GM13976 (cell line): ENCODE measurements at regions not wholly inside any gene's neighbourhood (a gene's known extent, or its start where the extent isn't known, plus 50 kb on each side); places are given as distances from the start of the nearest gene placed in this dataset.

Source experiments
- DNase-seq: peaks from one replicate; pipeline ENCODE4 v3.0.0; 2012; ENCODE audit warnings: low spot score
- in situ Hi-C: fragments of 300-500 bp; cut with MboI; formaldehyde crosslinking; loops from one replicate; pipeline ENCODE4 v1.12.0; 2022; ENCODE audit warnings: low sequenced_read_pairs, mixed read lengths, inconsistent platforms; ENCODE audit not compliant: unreplicated experiment
- TF ChIP-seq, protein P1 (sequence below): IDR thresholded peaks from 2 replicates; pipeline ENCODE4 v1.5.1; 2012; ENCODE audit warnings: borderline replicate concordance, mild to moderate bottlenecking; ENCODE audit not compliant: insufficient read depth; ENCODE audit errors: extremely low read depth, missing control alignments, control extremely low read depth

DNA sequence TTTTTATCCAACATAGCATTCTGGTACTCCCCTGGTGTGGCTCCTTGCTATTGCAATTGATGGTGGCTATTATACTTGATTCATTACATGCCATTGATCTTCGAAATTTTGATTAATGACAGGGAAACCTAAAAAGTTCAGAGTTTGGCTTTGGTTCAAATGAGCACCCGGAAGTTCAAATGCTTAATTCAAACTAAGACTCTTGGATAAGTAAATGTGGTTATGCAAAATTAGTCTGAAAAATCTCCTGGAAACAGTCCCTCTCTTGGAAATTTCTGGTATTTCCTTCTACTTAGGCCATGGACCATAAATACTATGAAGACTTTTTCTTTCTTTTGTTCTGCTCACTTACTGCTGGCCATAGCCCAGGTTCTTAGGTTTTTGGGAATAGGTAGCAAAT, 65.3 kb upstream of the SMIM21 start:
- TF ChIP-seq, protein P1, sequence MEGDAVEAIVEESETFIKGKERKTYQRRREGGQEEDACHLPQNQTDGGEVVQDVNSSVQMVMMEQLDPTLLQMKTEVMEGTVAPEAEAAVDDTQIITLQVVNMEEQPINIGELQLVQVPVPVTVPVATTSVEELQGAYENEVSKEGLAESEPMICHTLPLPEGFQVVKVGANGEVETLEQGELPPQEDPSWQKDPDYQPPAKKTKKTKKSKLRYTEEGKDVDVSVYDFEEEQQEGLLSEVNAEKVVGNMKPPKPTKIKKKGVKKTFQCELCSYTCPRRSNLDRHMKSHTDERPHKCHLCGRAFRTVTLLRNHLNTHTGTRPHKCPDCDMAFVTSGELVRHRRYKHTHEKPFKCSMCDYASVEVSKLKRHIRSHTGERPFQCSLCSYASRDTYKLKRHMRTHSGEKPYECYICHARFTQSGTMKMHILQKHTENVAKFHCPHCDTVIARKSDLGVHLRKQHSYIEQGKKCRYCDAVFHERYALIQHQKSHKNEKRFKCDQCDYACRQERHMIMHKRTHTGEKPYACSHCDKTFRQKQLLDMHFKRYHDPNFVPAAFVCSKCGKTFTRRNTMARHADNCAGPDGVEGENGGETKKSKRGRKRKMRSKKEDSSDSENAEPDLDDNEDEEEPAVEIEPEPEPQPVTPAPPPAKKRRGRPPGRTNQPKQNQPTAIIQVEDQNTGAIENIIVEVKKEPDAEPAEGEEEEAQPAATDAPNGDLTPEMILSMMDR = no peak
- DNase-seq = no peak
- in situ Hi-C loops = loop anchor here (25.0 kb wide), 1 partner anchor 831 kb away; no protein-coding TSS in a partner anchor

- DNase-seq = no peak
- in situ Hi-C loops = loop anchor here (25.0 kb wide), 1 partner anchor 829 kb away; no protein-coding TSS in a partner anchor
- TF ChIP-seq, protein P1 = no peak
Observed at GRCh38 chr18:75491361-75491760, 63.9 kb upstream of the SMIM21 start.

DNA sequence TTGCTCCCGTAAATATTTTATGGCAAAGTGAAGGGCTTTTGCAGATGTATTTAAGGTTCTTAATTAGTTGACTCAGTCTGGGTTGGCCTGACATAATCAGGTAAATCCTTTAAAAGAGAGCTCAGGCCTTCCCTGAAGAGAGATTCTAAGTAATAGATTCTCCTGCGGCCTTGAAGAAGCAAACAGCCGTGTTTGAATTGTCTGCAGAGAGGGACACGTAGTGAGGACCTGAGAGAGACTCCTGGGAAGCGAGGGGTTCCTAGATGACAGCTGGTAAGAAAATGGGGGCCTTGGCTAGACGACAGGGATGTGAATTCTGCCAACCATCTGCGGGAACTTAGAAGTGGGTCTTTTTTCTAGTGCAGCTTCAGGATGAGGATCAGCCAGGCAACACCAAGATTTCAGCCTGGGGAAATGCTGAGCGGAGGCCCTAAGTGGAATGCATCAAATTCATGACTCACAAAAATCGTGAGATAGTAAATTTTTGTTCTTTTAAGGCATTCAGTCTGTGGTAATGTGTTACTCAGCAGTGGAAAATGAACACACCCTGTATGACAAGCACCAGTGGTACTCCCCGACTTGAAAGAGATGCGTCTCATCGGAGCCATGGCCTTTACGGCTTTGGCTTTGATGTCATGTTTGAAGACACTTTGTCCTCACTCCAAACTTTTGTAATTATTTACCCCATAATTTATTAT, 62.1 kb upstream of the SMIM21 start:
- TF ChIP-seq, protein P1 = no peak
- no peak for DNase-seq
- in situ Hi-C loops = loop anchor here (25.0 kb wide), 1 partner anchor 827 kb away; no protein-coding TSS in a partner anchor

GRCh38 chr18:75483662-75484061, 56.2 kb upstream of the SMIM21 start:
- TF ChIP-seq, protein P1 = no peak
- DNase-seq = no peak
- in situ Hi-C loops = loop anchor here (25.0 kb wide), 1 partner anchor 821 kb away; no protein-coding TSS in a partner anchor

DNA sequence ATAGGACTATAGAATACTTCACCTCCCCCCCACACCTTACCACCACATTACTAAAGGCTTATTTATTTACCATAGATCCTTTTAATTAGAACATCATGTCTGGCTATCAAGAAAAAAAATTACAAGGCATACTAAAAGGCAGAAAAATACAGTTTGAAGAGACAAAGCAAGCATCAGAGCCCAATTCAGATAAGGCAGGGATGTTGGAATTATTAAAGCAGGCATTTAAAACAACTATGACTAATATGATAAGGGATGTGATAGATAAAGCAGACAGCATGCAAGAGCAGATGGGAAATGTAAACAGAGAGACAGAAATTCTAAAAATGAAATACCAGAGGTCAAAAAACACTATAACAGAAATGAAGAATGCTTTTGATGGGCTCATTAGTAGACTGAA, 55.4 kb upstream of the SMIM21 start:
- TF ChIP-seq, protein P1 = no peak
- in situ Hi-C loops = loop anchor here (25.0 kb wide), 1 partner anchor 821 kb away; no protein-coding TSS in a partner anchor

DNA sequence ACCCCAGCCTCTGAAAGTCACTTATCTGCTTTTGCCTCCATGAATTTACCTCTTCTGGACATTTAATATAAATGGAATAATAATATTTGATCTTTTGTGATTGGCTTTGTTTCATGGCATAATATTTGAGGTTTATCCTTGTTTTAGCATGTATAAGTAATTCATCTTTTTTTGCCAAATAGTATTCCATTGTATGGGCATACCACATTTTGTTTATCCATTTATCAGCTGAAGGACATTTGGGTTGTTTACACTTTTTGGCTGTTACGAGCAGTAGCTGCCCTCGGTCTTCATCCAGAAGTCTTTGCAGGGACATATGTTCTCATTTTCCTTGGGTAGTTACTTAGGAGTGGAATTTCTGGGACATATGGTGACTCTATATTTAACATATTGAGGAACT, 53.0 kb upstream of the SMIM21 start:
- in situ Hi-C loops = loop anchor here (25.0 kb wide), 1 partner anchor 818 kb away; no protein-coding TSS in a partner anchor
- TF ChIP-seq, protein P1 = no peak
- DNase-seq = no peak

More for the DNA sequence above, 55.4 kb upstream of the SMIM21 start:
- no peak for DNase-seq
